ENCODE measurements at regions not wholly inside any gene's neighbourhood (a gene's known extent, or its start where the extent isn't known, plus 50 kb on each side); places are given as distances from the start of the nearest gene placed in this dataset.

GRCh38 chr4:56191534-56191933, 195.8 kb downstream of the AASDH start:
- Histone ChIP-seq H2AFZ (ENCODE audit: insufficient read depth, low read depth, low read length, poor library complexity, severe bottlenecking) (no peak overlapping the region), H3K4me1 (ENCODE audit: control insufficient read depth in 1 of 2, insufficient read depth in 2 of 2, low read length in 2 of 2) (no peaks in the 10 kb centered on the region), H3K27ac (ENCODE audit: low read depth in 1 of 2, low read length in 2 of 2) (no peak overlapping the region), H3K36me3 (replicated peaks in 1 of 2; ENCODE audit: control insufficient read depth in 1 of 2, insufficient read depth in 2 of 2, low read length in 2 of 2) (no peaks in the 10 kb centered on the region), H3K9ac (ENCODE audit: insufficient read depth, low read length, poor library complexity, severe bottlenecking) (no peak overlapping the region), H4K20me1 (ENCODE audit: insufficient read depth, low read length) (no peaks in the 10 kb centered on the region), H3K4me3 (replicated peaks in 1 of 3; ENCODE audit: low read depth in 2 of 3, low read length in 3 of 3) (no peak overlapping the region), H3K79me2 (ENCODE audit: insufficient read depth, low read length) (no peaks in the 10 kb centered on the region), H3K4me2 (replicated peaks; ENCODE audit: extremely low read depth, low read length, poor library complexity, severe bottlenecking) (no peak overlapping the region), H3K27me3 (ENCODE audit: control insufficient read depth in 2 of 2, insufficient read depth in 2 of 2, low read length in 2 of 2) (no peaks in the 10 kb centered on the region), H3K9me3 (replicated peaks in 1 of 2; ENCODE audit: control insufficient read depth in 1 of 2, insufficient read depth in 1 of 2, low read length in 2 of 2) (peaks cover 0 to 4% of the 10 kb centered on the region in 2 donors)
- DNase-seq = no peak
- TF ChIP-seq CTCF (IDR thresholded peaks at IDR 0.05) = no peak
- H3K27me3 Mint-ChIP-seq (ENCODE audit: low read depth in 3 of 3) = peaks cover 0 to 2% (median 0%) of the 10 kb centered on the region in 3 donors
- peaks cover 0 to 6% (median 2%) of the 10 kb centered on the region in 7 donors for H3K9me3 Mint-ChIP-seq
- H3K4me3 Mint-ChIP-seq = no peak overlapping the region
- no peaks in the 10 kb centered on the region for H3K36me3 Mint-ChIP-seq
- WGBS (ENCODE audit: insufficient coverage) = no CpG with 5 or more reads among the region's 6 CpGs
- H3K27ac Mint-ChIP-seq = no peak overlapping the region
- intact Hi-C loops (cut with micrococcal nuclease) = no loop called here
- H3K4me1 Mint-ChIP-seq = no peaks in the 10 kb centered on the region

GRCh38 chr4:56187688-56188087, 199.6 kb downstream of the AASDH start:
- no peaks in the 10 kb centered on the region for H4K20me1 ChIP-seq (ENCODE audit: insufficient read depth, low read length)
- H3K9ac ChIP-seq (ENCODE audit: insufficient read depth, low read length, poor library complexity, severe bottlenecking) = no peak overlapping the region
- peaks cover 10% of the 10 kb centered on the region for H3K4me1 Mint-ChIP-seq
- peaks cover 0 to 2% (median 0%) of the 10 kb centered on the region in 3 donors for H3K27me3 Mint-ChIP-seq (ENCODE audit: low read depth in 3 of 3)
- intact Hi-C loops (cut with micrococcal nuclease) = no loop called here
- no peaks in the 10 kb centered on the region for H3K27me3 ChIP-seq (ENCODE audit: control insufficient read depth in 2 of 2, insufficient read depth in 2 of 2, low read length in 2 of 2)
- no peaks in the 10 kb centered on the region for H3K36me3 ChIP-seq (replicated peaks in 1 of 2; ENCODE audit: control insufficient read depth in 1 of 2, insufficient read depth in 2 of 2, low read length in 2 of 2)
- no peak overlapping the region for H3K4me3 ChIP-seq (replicated peaks in 1 of 3; ENCODE audit: low read depth in 2 of 3, low read length in 3 of 3)
- H3K9me3 ChIP-seq (replicated peaks in 1 of 2; ENCODE audit: control insufficient read depth in 1 of 2, insufficient read depth in 1 of 2, low read length in 2 of 2) = peaks cover 0 to 4% of the 10 kb centered on the region in 2 donors
- H3K27ac Mint-ChIP-seq = no peak overlapping the region
- H3K4me1 ChIP-seq (ENCODE audit: control insufficient read depth in 1 of 2, insufficient read depth in 2 of 2, low read length in 2 of 2) = peaks cover 0 to 4% of the 10 kb centered on the region in 2 donors
- H3K9me3 Mint-ChIP-seq = peaks cover 0 to 6% (median 2%) of the 10 kb centered on the region in 7 donors
- no peaks in the 10 kb centered on the region for H3K79me2 ChIP-seq (ENCODE audit: insufficient read depth, low read length)
- H3K36me3 Mint-ChIP-seq = no peaks in the 10 kb centered on the region
- no peak for DNase-seq
- no peak overlapping the region for H3K27ac ChIP-seq (ENCODE audit: low read depth in 1 of 2, low read length in 2 of 2)
- H2AFZ ChIP-seq (ENCODE audit: insufficient read depth, low read depth, low read length, poor library complexity, severe bottlenecking) = no peak overlapping the region
- WGBS (ENCODE audit: insufficient coverage) = 95% methylated on average over 4 of the region's 6 CpGs
- no peak overlapping the region for H3K4me3 Mint-ChIP-seq
- no peak for TF ChIP-seq CTCF (IDR thresholded peaks at IDR 0.05)
- no peak overlapping the region for H3K4me2 ChIP-seq (replicated peaks; ENCODE audit: extremely low read depth, low read length, poor library complexity, severe bottlenecking)
